ENCODE measurements at regions not wholly inside any gene's neighbourhood (a gene's known extent, or its start where the extent isn't known, plus 50 kb on each side); places are given as distances from the start of the nearest gene placed in this dataset.

- DNase-seq: no peak
Observed at GRCh38 chr15:69720536-69720935, 267.9 kb downstream of the RPLP1 start.

- no peak for DNase-seq
Observed at GRCh38 chr15:69722924-69723323, 270.3 kb downstream of the RPLP1 start.

- DNase-seq: no peak
Observed at GRCh38 chr15:69723404-69724096, 270.9 kb downstream of the RPLP1 start.

GRCh38 chr15:69724333-69724732 is 271.7 kb downstream of the RPLP1 start:
- DNase-seq: no peak

- no peak for DNase-seq
Observed at GRCh38 chr15:69725275-69725674, 272.7 kb downstream of the RPLP1 start.

- no peak for DNase-seq
Observed at GRCh38 chr15:69725957-69726356, 273.3 kb downstream of the RPLP1 start.

- DNase-seq: no peak
Observed at GRCh38 chr15:69727121-69727924, 274.7 kb downstream of the RPLP1 start.

GRCh38 chr15:69729167-69729748 is 276.6 kb downstream of the RPLP1 start:
- DNase-seq: peak; percentile 86

GRCh38 chr15:69730281-69731080 is 277.9 kb downstream of the RPLP1 start:
- DNase-seq: no peak

GRCh38 chr15:69731081-69731330 is 278.4 kb downstream of the RPLP1 start:
- no peak for DNase-seq

GRCh38 chr15:69731581-69731980 is 279.0 kb downstream of the RPLP1 start:
- no peak for DNase-seq

- DNase-seq: no peak
Observed at GRCh38 chr15:69732133-69732532, 279.5 kb downstream of the RPLP1 start.

- DNase-seq: no peak
Observed at GRCh38 chr15:69734699-69735098, 282.1 kb downstream of the RPLP1 start.

- DNase-seq: no peak
Observed at GRCh38 chr15:69735121-69735520, 282.5 kb downstream of the RPLP1 start.

- DNase-seq: no peak
Observed at GRCh38 chr15:69736161-69736560, 283.5 kb downstream of the RPLP1 start.

- no peak for DNase-seq
Observed at GRCh38 chr15:69737916-69738315, 285.3 kb downstream of the RPLP1 start.

GRCh38 chr15:69740684-69741083 is 288.1 kb downstream of the RPLP1 start:
- no peak for DNase-seq

GRCh38 chr15:69742361-69742760 is 289.7 kb downstream of the RPLP1 start:
- DNase-seq: no peak

GRCh38 chr15:69743091-69743490 is 290.5 kb downstream of the RPLP1 start:
- DNase-seq: no peak

- no peak for DNase-seq
Observed at GRCh38 chr15:69744391-69745162, 292.0 kb downstream of the RPLP1 start.

GRCh38 chr15:69747193-69747592 is 294.6 kb downstream of the RPLP1 start:
- no peak for DNase-seq

GRCh38 chr15:69748131-69748530 is 295.5 kb downstream of the RPLP1 start:
- DNase-seq: no peak
